ENCODE measurements at regions not wholly inside any gene's neighbourhood (a gene's known extent, or its start where the extent isn't known, plus 50 kb on each side); places are given as distances from the start of the nearest gene placed in this dataset.

DNA sequence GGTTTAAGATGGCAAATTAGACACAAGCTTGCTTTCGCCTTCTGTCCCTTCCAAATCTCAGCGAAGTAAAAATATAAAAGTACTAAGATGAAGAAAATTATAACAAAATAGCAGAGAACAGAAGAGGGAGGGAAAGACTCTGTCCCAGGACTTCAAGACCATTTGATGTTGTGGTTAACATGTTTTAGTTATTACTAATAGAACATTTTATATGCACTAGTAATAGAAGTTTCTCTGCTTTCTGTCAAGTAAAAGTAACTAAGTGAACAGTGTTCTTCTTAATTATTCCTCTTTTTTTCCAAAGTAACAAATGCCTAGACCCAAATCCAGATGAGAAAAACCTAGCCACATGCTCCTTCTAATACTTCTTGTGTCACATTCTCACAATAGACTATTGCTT lies 85.1 kb upstream of the DAAM1 start:
- Histone ChIP-seq H3K9ac (ENCODE audit: low read length) (no peak overlapping the region), H3K4me2 (ENCODE audit: low read depth, low read length, poor library complexity, severe bottlenecking) (no peak overlapping the region), H3K9me3 (ENCODE audit: low read length) (no peaks in the 10 kb centered on the region), H3K4me3 (ENCODE audit: low read length) (no peak overlapping the region), H3K4me1 (ENCODE audit: low read length) (peaks cover 5% of the 10 kb centered on the region; the same call in 1 of the 2 replicates), H3K79me2 (ENCODE audit: low read length) (no peaks in the 10 kb centered on the region), H3K27me3 (ENCODE audit: low read length) (no peaks in the 10 kb centered on the region), H3K36me3 (ENCODE audit: insufficient read depth, low read length) (no peaks in the 10 kb centered on the region), H3K27ac (ENCODE audit: low read length) (no peak overlapping the region), H4K20me1 (ENCODE audit: insufficient read depth, low read depth, low read length) (no peaks in the 10 kb centered on the region), H3K9me2 (replicated peaks; ENCODE audit: insufficient read depth, low read length) (no peaks in the 10 kb centered on the region), H2AFZ (ENCODE audit: low read length) (no peak overlapping the region)
- DNase-seq = no peak

DNA sequence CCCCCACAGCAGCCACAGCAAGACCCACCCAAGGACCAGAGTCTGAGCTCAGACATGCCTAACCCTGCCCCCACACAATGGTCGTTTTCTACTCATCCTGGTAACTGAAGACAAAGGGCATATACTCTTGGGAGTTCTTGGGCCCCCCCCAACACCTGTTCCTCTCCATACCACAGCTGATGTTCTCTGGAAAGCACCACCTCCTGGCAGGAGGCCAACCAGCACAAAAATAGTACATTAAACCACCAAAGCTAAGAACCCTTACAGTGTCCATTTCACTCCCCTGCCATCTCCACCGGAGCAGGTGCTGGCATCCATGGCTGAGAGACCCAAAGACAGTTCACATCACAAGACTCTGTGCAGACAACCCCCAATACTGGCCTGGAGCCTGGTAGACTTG lies 80.6 kb upstream of the DAAM1 start:
- H4K20me1 ChIP-seq (ENCODE audit: insufficient read depth, low read depth, low read length) = no peaks in the 10 kb centered on the region
- no peaks in the 10 kb centered on the region for H3K36me3 ChIP-seq (ENCODE audit: insufficient read depth, low read length)
- H3K9me2 ChIP-seq (replicated peaks; ENCODE audit: insufficient read depth, low read length) = no peaks in the 10 kb centered on the region
- H3K4me1 ChIP-seq (ENCODE audit: low read length) = peaks cover 5% of the 10 kb centered on the region; the same call in 1 of the 2 replicates
- H3K4me3 ChIP-seq (ENCODE audit: low read length) = no peak overlapping the region
- no peak overlapping the region for H3K9ac ChIP-seq (ENCODE audit: low read length)
- H3K27ac ChIP-seq (ENCODE audit: low read length) = no peak overlapping the region
- no peaks in the 10 kb centered on the region for H3K79me2 ChIP-seq (ENCODE audit: low read length)
- no peak overlapping the region for H2AFZ ChIP-seq (ENCODE audit: low read length)
- DNase-seq = no peak
- H3K4me2 ChIP-seq (ENCODE audit: low read depth, low read length, poor library complexity, severe bottlenecking) = no peak overlapping the region
- H3K9me3 ChIP-seq (ENCODE audit: low read length) = no peaks in the 10 kb centered on the region
- H3K27me3 ChIP-seq (ENCODE audit: low read length) = no peaks in the 10 kb centered on the region

DNA sequence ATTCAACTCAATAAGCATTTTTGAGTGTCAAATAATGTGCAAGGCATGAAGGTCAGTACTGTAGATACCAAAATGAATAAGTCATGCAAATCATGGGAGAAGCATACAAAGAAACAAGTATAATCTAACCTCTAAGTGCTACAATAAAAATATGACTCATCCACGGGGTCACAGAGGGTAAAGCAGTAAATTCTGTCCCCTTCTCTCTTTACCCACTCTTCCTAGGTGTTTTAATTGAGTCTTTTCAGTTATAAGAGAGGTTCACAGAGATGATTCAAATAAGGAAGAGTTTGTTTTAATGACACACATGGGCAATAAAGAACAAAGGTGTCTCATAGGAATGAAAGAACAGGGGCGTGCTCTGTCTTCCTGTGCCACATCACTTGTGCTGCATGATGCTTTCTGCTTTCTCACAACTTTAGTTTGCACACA lies 71.5 kb upstream of the DAAM1 start:
- Histone ChIP-seq H3K4me3 (ENCODE audit: low read length) (no peak overlapping the region), H3K36me3 (ENCODE audit: insufficient read depth, low read length) (no peaks in the 10 kb centered on the region), H3K27ac (ENCODE audit: low read length) (no peak overlapping the region), H3K9ac (ENCODE audit: low read length) (no peak overlapping the region), H3K9me3 (ENCODE audit: low read length) (no peaks in the 10 kb centered on the region), H3K4me2 (ENCODE audit: low read depth, low read length, poor library complexity, severe bottlenecking) (no peak overlapping the region), H3K27me3 (ENCODE audit: low read length) (no peaks in the 10 kb centered on the region), H2AFZ (ENCODE audit: low read length) (no peak overlapping the region), H3K9me2 (replicated peaks; ENCODE audit: insufficient read depth, low read length) (no peaks in the 10 kb centered on the region), H3K4me1 (ENCODE audit: low read length) (no peaks in the 10 kb centered on the region), H4K20me1 (ENCODE audit: insufficient read depth, low read depth, low read length) (no peaks in the 10 kb centered on the region), H3K79me2 (ENCODE audit: low read length) (no peaks in the 10 kb centered on the region)
- DNase-seq = no peak

DNA sequence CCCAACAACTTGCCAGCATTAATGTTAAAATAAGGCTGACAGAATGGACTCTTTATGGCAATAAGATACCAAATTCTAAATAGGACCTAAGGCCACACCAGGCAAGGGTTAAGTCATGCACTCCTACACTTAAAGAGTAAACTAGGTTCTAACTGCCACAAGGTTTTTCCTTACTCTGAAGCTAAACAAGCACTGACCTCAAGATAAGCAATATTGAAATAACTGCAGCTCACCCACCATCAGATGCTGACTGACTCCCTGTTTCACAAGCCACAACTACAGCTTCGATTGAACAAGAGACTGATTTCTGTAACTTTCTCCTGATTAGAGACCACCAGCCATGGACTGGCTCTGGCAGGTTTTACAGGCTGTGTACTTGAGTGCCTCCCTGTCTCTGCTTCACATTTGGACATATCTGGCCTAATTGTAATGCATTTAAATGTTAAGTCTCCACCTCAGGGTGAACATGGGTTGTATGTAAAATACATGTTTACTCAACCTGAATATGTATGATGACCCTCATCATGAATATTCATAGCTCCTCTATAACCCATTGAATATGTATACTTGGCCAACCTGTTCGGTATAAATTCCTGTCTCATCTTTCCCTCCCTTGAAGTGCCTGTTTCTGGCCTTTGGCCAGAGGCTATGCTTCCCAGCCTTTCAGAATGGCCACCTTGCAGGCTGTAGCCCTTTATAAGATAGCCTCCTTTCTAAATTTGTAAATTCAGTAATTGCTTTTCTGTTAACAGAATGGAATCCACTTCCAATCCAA lies 70.5 kb upstream of the DAAM1 start:
- Histone ChIP-seq H3K4me3 (ENCODE audit: low read length) (no peak overlapping the region), H3K9ac (ENCODE audit: low read length) (no peak overlapping the region), H2AFZ (ENCODE audit: low read length) (no peak overlapping the region), H3K4me2 (ENCODE audit: low read depth, low read length, poor library complexity, severe bottlenecking) (no peak overlapping the region), H3K9me2 (replicated peaks; ENCODE audit: insufficient read depth, low read length) (no peaks in the 10 kb centered on the region), H3K36me3 (ENCODE audit: insufficient read depth, low read length) (no peaks in the 10 kb centered on the region), H3K79me2 (ENCODE audit: low read length) (no peaks in the 10 kb centered on the region), H3K27me3 (ENCODE audit: low read length) (no peaks in the 10 kb centered on the region), H4K20me1 (ENCODE audit: insufficient read depth, low read depth, low read length) (no peaks in the 10 kb centered on the region), H3K27ac (ENCODE audit: low read length) (no peak overlapping the region), H3K4me1 (ENCODE audit: low read length) (no peaks in the 10 kb centered on the region), H3K9me3 (ENCODE audit: low read length) (no peaks in the 10 kb centered on the region)
- DNase-seq = no peak

DNA sequence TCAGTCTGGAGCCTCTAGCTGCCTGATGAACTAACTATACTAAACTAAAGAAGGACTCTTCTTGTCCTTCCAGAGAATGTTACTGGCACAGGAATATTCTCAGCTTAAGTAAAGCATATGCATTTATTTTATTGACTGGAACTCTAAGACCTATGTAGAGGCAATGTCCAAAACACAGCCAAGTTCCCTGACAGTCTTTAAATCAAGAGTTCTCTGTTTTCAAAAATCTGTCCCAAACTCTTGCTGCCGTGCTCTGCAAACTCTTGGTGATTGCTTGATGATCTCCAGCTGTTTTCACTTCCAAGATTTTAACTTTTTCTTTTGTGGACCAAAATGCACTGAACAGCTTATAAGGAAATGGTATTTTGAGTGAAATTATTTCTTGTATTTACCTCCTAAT lies 67.5 kb upstream of the DAAM1 start:
- H3K9ac ChIP-seq (ENCODE audit: low read length) = no peak overlapping the region
- H3K27ac ChIP-seq (ENCODE audit: low read length) = no peak overlapping the region
- no peak overlapping the region for H2AFZ ChIP-seq (ENCODE audit: low read length)
- no peak for DNase-seq
- H4K20me1 ChIP-seq (ENCODE audit: insufficient read depth, low read depth, low read length) = no peaks in the 10 kb centered on the region
- 0 out of 2 replicates have a peak, but pooled peaks cover 4% of the 10 kb centered on the region for H3K4me1 ChIP-seq (ENCODE audit: low read length)
- no peaks in the 10 kb centered on the region for H3K79me2 ChIP-seq (ENCODE audit: low read length)
- H3K9me3 ChIP-seq (ENCODE audit: low read length) = no peaks in the 10 kb centered on the region
- no peak overlapping the region for H3K4me2 ChIP-seq (ENCODE audit: low read depth, low read length, poor library complexity, severe bottlenecking)
- H3K27me3 ChIP-seq (ENCODE audit: low read length) = no peaks in the 10 kb centered on the region
- no peaks in the 10 kb centered on the region for H3K9me2 ChIP-seq (replicated peaks; ENCODE audit: insufficient read depth, low read length)
- no peak overlapping the region for H3K4me3 ChIP-seq (ENCODE audit: low read length)
- H3K36me3 ChIP-seq (ENCODE audit: insufficient read depth, low read length) = no peaks in the 10 kb centered on the region

DNA sequence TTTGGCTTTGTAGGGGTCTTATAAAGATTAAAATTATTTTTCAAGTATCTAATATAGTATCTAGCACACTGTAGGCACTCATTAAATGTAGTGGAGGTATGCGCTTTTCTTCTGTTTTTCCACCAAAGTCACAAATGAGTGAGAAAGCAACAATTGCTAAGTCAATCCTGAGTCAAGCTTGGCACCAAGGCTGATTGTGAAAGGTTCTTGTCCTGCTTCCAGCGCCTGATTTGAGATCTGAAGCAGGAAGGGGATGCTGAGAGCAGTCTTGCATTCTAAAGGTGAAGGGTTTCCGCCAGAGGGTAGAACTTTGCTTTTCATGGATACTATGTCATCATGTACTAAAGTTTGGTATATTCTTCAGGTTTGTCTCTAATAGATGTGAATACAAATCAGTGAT lies 64.9 kb upstream of the DAAM1 start:
- H3K9me2 ChIP-seq (replicated peaks; ENCODE audit: insufficient read depth, low read length) = no peaks in the 10 kb centered on the region
- no peak overlapping the region for H3K4me3 ChIP-seq (ENCODE audit: low read length)
- no peak overlapping the region for H2AFZ ChIP-seq (ENCODE audit: low read length)
- H3K27ac ChIP-seq (ENCODE audit: low read length) = no peak overlapping the region
- DNase-seq = no peak
- no peaks in the 10 kb centered on the region for H3K27me3 ChIP-seq (ENCODE audit: low read length)
- H3K9ac ChIP-seq (ENCODE audit: low read length) = no peak overlapping the region
- H4K20me1 ChIP-seq (ENCODE audit: insufficient read depth, low read depth, low read length) = no peaks in the 10 kb centered on the region
- H3K36me3 ChIP-seq (ENCODE audit: insufficient read depth, low read length) = no peaks in the 10 kb centered on the region
- H3K9me3 ChIP-seq (ENCODE audit: low read length) = no peaks in the 10 kb centered on the region
- H3K79me2 ChIP-seq (ENCODE audit: low read length) = no peaks in the 10 kb centered on the region
- H3K4me1 ChIP-seq (ENCODE audit: low read length) = 0 out of 2 replicates have a peak, but pooled peaks cover 4% of the 10 kb centered on the region
- no peak overlapping the region for H3K4me2 ChIP-seq (ENCODE audit: low read depth, low read length, poor library complexity, severe bottlenecking)

DNA sequence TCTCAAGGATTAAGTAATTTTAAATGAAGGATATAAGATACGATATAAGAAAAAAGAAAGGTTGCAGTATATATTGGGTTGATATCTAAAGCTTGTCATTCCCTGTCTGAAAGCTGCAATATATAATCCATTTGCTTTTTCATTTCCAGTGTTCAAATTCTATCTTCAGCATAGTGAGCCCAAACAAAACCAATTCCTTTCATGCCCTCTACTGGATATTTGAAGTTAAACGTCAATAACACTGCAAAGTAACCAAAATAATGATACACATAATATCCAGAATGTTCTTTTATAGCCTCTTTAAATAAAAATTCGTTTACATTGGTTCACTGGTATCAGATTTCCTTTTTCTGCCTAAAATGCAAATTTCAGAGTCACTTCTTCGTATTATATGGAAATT lies 64.5 kb upstream of the DAAM1 start:
- Histone ChIP-seq H3K9ac (ENCODE audit: low read length) (no peak overlapping the region), H3K4me3 (ENCODE audit: low read length) (no peak overlapping the region), H3K4me1 (ENCODE audit: low read length) (0 out of 2 replicates have a peak, but pooled peaks cover 4% of the 10 kb centered on the region), H3K27me3 (ENCODE audit: low read length) (no peaks in the 10 kb centered on the region), H3K27ac (ENCODE audit: low read length) (no peak overlapping the region), H3K79me2 (ENCODE audit: low read length) (no peaks in the 10 kb centered on the region), H4K20me1 (ENCODE audit: insufficient read depth, low read depth, low read length) (no peaks in the 10 kb centered on the region), H3K9me3 (ENCODE audit: low read length) (no peaks in the 10 kb centered on the region), H2AFZ (ENCODE audit: low read length) (no peak overlapping the region), H3K36me3 (ENCODE audit: insufficient read depth, low read length) (no peaks in the 10 kb centered on the region), H3K4me2 (ENCODE audit: low read depth, low read length, poor library complexity, severe bottlenecking) (no peak overlapping the region), H3K9me2 (replicated peaks; ENCODE audit: insufficient read depth, low read length) (no peaks in the 10 kb centered on the region)
- DNase-seq = peak; percentile 60

DNA sequence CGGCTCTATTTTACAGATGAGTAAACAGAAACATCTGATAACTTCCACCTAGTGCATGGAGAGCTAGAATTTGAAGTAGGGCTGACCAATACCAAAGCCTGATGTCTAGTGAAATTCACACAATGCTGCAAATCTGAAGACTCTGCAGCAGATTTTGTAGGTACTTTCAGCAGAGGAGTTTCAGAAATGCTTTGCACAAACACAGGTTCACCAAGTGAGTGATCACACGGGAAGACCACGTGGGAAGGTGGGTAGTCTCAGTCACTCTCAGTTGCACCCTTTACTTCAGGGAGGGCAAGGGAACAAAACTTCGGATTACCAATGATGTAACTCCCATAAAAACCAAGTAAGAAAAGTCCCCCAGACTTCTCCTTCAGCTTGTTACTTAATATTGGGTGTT lies 63.3 kb upstream of the DAAM1 start:
- no peaks in the 10 kb centered on the region for H3K9me2 ChIP-seq (replicated peaks; ENCODE audit: insufficient read depth, low read length)
- H2AFZ ChIP-seq (ENCODE audit: low read length) = no peak overlapping the region
- no peak overlapping the region for H3K4me3 ChIP-seq (ENCODE audit: low read length)
- H3K4me2 ChIP-seq (ENCODE audit: low read depth, low read length, poor library complexity, severe bottlenecking) = no peak overlapping the region
- no peak for DNase-seq
- H3K9ac ChIP-seq (ENCODE audit: low read length) = no peak overlapping the region
- 0 out of 2 replicates have a peak, but pooled peaks cover 4% of the 10 kb centered on the region for H3K4me1 ChIP-seq (ENCODE audit: low read length)
- H3K27me3 ChIP-seq (ENCODE audit: low read length) = no peaks in the 10 kb centered on the region
- H3K27ac ChIP-seq (ENCODE audit: low read length) = no peak overlapping the region
- H3K79me2 ChIP-seq (ENCODE audit: low read length) = no peaks in the 10 kb centered on the region
- H4K20me1 ChIP-seq (ENCODE audit: insufficient read depth, low read depth, low read length) = no peaks in the 10 kb centered on the region
- H3K36me3 ChIP-seq (ENCODE audit: insufficient read depth, low read length) = no peaks in the 10 kb centered on the region
- no peaks in the 10 kb centered on the region for H3K9me3 ChIP-seq (ENCODE audit: low read length)

Data from Karpas-422 (cell line).